DND-41 (cell line): ENCODE measurements at regions not wholly inside any gene's neighbourhood (a gene's known extent, or its start where the extent isn't known, plus 50 kb on each side); places are given as distances from the start of the nearest gene placed in this dataset.

Experiments used
- EZH2 ChIP-seq: IDR thresholded peaks from 3 replicates; pipeline ENCODE4 v1.6.1; 2012; ENCODE audit warnings: borderline replicate concordance, low read depth, mild to moderate bottlenecking, moderate library complexity, low read length, inconsistent platforms; ENCODE audit not compliant: severe bottlenecking
- TF ChIP-seq, protein P1 (sequence below): IDR thresholded peaks from 2 replicates; pipeline ENCODE4 v1.5.1; 2012; ENCODE audit warnings: borderline replicate concordance, low read length, moderate library complexity, mild to moderate bottlenecking; ENCODE audit not compliant: poor library complexity, severe bottlenecking; ENCODE audit errors: extremely low read depth

DNA sequence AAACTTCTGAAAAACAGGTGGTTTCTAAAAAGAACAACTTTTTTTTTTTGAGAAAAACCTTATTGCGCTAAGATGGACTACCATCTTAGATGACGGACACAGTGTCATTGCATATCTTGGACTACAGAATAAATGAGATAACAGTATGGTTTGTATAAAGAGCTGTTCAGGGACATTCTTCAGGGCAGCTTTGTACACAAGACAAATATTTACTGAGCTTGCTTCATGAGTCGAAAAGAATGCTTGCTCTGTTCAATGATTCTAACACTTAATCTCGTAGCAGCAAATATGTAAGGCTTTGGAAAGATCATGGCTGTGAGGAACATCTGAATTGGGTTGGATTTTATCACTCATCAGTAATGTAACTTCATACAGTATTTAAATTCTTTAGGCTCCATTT lies 282.5 kb upstream of the CWC22 start:
- TF ChIP-seq, protein P1, sequence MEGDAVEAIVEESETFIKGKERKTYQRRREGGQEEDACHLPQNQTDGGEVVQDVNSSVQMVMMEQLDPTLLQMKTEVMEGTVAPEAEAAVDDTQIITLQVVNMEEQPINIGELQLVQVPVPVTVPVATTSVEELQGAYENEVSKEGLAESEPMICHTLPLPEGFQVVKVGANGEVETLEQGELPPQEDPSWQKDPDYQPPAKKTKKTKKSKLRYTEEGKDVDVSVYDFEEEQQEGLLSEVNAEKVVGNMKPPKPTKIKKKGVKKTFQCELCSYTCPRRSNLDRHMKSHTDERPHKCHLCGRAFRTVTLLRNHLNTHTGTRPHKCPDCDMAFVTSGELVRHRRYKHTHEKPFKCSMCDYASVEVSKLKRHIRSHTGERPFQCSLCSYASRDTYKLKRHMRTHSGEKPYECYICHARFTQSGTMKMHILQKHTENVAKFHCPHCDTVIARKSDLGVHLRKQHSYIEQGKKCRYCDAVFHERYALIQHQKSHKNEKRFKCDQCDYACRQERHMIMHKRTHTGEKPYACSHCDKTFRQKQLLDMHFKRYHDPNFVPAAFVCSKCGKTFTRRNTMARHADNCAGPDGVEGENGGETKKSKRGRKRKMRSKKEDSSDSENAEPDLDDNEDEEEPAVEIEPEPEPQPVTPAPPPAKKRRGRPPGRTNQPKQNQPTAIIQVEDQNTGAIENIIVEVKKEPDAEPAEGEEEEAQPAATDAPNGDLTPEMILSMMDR, result no peak
- no peak for TF ChIP-seq EZH2
